ENCODE measurements at regions not wholly inside any gene's neighbourhood (a gene's known extent, or its start where the extent isn't known, plus 50 kb on each side); places are given as distances from the start of the nearest gene placed in this dataset.

- TF ChIP-seq E2F4 (IDR thresholded peaks at IDR 0.05; ENCODE audit: low read depth, low read length) (no peak), MXI1 (IDR thresholded peaks at IDR 0.05; ENCODE audit: low read depth, low read length) (no peak), SPI1 (IDR thresholded peaks at IDR 0.05; ENCODE audit: borderline replicate concordance, insufficient read depth, low read depth, low read length) (no peak)
These were observed 66.8 kb upstream of the E2F8 start (continued) for GRCh38 chr11:19307498-19307897.

- H3K4me2 ChIP-seq (ENCODE audit: control insufficient read depth, insufficient read depth) = no peak overlapping the region
- no peak for FAIRE-seq
- RAD21 ChIA-PET (ENCODE audit: unreplicated experiment) = interaction anchor here (1.0 kb wide), 1 partner anchor 21 kb away, joined by 3 read pairs; no protein-coding TSS in a partner anchor
- SMC1A ChIA-PET (ENCODE audit: uncharacterized antibody, unreplicated experiment) = interaction anchor here (1.2 to 1.3 kb wide), 2 partner anchors 20 to 47 kb away, joined by 3 to 4 read pairs; no protein-coding TSS in a partner anchor
- H3K9ac ChIP-seq (ENCODE audit: control insufficient read depth, insufficient read depth, low read length) = no peak overlapping the region
- H3K4me1 ChIP-seq (ENCODE audit: control insufficient read depth, insufficient read depth, low read length) = 0 out of 2 replicates have a peak, but pooled peaks cover under 1% of the 10 kb centered on the region
- H3K4me3 ChIP-seq = no peak overlapping the region
- POLR2A ChIA-PET = no interaction called here
- no peaks in the 10 kb centered on the region for H4K20me1 ChIP-seq (ENCODE audit: control insufficient read depth, insufficient read depth)
- no peaks in the 10 kb centered on the region for H3K79me2 ChIP-seq (ENCODE audit: control insufficient read depth, insufficient read depth, low read length)
- H3K27me3 ChIP-seq (replicated peaks in 1 of 2; ENCODE audit: control insufficient read depth in 2 of 2, insufficient read depth in 2 of 2, low read length in 1 of 2) = no peaks in the 10 kb centered on the region
- no peak for ATAC-seq
- no peaks in the 10 kb centered on the region for H3K9me3 ChIP-seq (replicated peaks; ENCODE audit: control insufficient read depth, insufficient read depth, low read length)
- no peak for DNase-seq (ENCODE audit: low read depth, low spot score)
- H3K27ac ChIP-seq (ENCODE audit: control insufficient read depth, insufficient read depth) = no peak overlapping the region
- CTCF ChIA-PET = interaction anchor here (1.4 kb wide), 1 partner anchor 8 kb away, joined by 5 read pairs; no protein-coding TSS in a partner anchor
- intact Hi-C loops (cut with micrococcal nuclease; ENCODE audit: unreplicated experiment) = no loop called here
- 50% methylated on average over 9 of the region's 9 CpGs for WGBS (ENCODE audit: insufficient coverage, insufficient replicate concordance, low lambda C conversion rate, missing lambda C conversion rate)
- no peaks in the 10 kb centered on the region for H3K36me3 ChIP-seq (ENCODE audit: control insufficient read depth in 2 of 2, insufficient read depth in 2 of 2, low read length in 1 of 2)
- no peak overlapping the region for H2AFZ ChIP-seq (ENCODE audit: control insufficient read depth, low read depth, low read length)
- BruUV-seq (replicated peaks) = no TSS peak
- in situ Hi-C loops (cut with MboI) = loop anchor here (25.0 kb wide), 1 partner anchor 431 kb away; no protein-coding TSS in a partner anchor
- TF ChIP-seq PKNOX1 (IDR thresholded peaks at IDR 0.05) (no peak), PAX8 (IDR thresholded peaks at IDR 0.05) (no peak), ZSCAN29 (IDR thresholded peaks at IDR 0.05) (no peak), PRDM15 (CRISPR knock-in tag; IDR thresholded peaks at IDR 0.05) (no peak), RELA (IDR thresholded peaks at IDR 0.05; ENCODE audit: borderline replicate concordance, partially characterized antibody) (no peak), EZH2 (IDR thresholded peaks at IDR 0.05; ENCODE audit: borderline replicate concordance, control insufficient read depth, low read depth, low read length) (no peak), ZBTB40 (IDR thresholded peaks at IDR 0.05; ENCODE audit: borderline replicate concordance) (no peak), MYB (IDR thresholded peaks at IDR 0.05; ENCODE audit: borderline replicate concordance, low read depth, low read length) (no peak)
These were observed 65.6 kb upstream of the E2F8 start for GRCh38 chr11:19306179-19306944.

Measured in GM12878 (cell line).